GM20000 (cell line): ENCODE measurements at regions not wholly inside any gene's neighbourhood (a gene's known extent, or its start where the extent isn't known, plus 50 kb on each side); places are given as distances from the start of the nearest gene placed in this dataset.

ENCODE experiments used
- DNase-seq: peaks from one replicate; pipeline ENCODE4 v3.0.0; 2012; ENCODE audit warnings: low spot score
- TF ChIP-seq, protein P1 (sequence below): IDR thresholded peaks from 2 replicates; pipeline ENCODE4 v1.5.1; 2012; ENCODE audit warnings: mild to moderate bottlenecking, control low read depth; ENCODE audit errors: extremely low read depth, missing control alignments

DNA sequence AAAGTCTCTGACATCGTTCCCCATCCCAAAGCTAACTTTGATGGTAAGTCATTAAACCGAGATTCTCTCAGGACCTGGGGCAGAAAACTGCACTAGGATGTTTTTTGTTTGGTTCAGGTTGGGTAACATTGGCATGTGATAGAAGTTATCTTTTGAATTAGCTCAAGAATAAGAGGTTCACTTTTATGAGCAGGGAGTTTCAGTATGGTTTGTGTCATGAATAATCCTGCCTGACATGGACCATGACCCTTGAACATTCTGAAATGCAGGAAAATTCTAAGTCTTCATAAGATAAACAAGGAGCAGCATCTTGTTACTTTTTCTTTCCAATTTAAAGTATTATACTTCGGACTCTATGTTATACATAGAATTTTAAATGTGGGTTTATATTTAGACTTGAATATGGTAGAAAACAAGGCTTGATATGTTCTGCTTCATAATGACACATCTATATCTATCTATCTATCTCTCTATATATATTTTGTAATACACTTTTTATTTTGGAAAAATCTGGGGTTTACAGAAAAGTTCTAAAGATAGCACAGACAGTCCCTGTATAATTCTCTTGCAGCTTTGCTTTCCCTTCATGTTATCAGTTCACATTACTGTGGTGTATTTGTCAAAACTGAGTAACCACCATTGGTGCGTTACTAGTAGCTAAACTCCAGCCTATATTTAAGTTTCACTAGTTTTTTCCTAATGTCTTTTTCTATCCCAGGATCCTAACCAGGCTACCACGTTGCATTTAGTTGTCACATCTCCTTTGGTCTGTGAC lies 102.7 kb upstream of the TAF11L2 start:
- no peak for DNase-seq
- TF ChIP-seq, protein P1, sequence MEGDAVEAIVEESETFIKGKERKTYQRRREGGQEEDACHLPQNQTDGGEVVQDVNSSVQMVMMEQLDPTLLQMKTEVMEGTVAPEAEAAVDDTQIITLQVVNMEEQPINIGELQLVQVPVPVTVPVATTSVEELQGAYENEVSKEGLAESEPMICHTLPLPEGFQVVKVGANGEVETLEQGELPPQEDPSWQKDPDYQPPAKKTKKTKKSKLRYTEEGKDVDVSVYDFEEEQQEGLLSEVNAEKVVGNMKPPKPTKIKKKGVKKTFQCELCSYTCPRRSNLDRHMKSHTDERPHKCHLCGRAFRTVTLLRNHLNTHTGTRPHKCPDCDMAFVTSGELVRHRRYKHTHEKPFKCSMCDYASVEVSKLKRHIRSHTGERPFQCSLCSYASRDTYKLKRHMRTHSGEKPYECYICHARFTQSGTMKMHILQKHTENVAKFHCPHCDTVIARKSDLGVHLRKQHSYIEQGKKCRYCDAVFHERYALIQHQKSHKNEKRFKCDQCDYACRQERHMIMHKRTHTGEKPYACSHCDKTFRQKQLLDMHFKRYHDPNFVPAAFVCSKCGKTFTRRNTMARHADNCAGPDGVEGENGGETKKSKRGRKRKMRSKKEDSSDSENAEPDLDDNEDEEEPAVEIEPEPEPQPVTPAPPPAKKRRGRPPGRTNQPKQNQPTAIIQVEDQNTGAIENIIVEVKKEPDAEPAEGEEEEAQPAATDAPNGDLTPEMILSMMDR = no peak

DNA sequence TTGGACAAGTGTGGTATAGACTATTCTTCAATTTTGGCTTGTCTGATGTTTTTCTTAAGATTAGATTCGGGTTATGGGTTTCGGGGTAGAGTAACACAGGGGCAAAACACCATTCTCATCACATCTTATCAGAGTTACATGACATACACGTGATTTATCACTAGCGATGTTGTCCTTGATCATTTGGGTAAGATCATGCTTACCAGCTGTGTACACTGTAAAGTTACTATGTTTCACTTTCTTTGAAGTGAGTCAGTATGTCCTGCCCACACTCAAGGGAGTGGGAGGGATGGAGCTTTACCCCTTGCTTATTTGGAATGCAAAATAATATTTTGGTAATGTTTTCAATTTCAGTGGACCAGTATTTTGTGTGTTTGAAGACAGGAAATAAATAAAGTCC lies 101.8 kb upstream of the TAF11L2 start:
- TF ChIP-seq, protein P1 = no peak

GRCh38 chr5:17398431-17398830 lies 99.6 kb upstream of the TAF11L2 start:
- no peak for DNase-seq
- TF ChIP-seq, protein P1 = no peak

More for the DNA sequence above, 101.8 kb upstream of the TAF11L2 start:
- no peak for DNase-seq

DNA sequence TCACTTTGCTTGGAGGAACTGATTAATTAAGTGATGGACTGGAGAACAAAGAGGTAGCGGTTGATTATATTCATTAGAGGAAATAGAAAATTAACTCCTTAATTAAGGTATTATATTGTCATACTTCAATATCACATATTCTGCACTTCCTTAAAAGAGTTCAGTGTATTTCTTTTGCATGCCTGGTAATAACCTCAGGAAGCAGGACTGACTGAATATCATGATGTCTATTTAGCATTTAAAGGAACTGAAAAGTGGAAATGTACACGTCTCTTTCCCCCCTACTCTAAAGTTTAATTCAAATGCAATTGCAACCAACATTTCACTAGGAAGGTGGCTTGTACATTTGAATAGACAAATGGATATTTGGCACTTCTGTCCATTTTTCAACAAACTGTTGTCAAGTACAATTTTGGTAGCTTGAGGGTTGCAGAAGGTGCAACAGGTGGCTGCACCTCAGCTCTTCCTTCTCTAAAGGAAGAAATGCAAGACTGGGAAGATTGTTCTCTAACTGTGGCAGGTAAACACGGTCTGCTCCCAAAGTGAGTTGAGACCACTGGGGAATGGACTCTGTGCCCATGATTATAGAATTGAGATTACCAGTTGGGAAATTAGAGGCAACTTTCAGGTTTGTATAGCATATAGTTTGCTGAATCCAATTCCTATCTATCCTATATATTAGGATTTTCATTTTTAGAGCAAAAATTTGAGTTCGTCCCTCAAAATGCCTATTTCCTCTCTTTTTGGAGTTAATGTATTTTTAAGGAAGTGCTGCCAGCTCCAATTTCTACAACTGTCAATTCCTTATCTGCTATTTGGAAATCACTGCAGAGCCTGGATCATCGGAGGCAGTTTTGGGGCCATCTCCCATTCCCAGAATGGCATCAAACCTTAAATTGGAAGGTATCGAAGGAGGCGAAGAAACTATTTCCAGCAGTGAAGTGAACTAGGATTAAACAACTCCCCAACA lies 98.9 kb upstream of the TAF11L2 start:
- TF ChIP-seq, protein P1 = no peak
- no peak for DNase-seq

GRCh38 chr5:17399931-17400330 lies 98.1 kb upstream of the TAF11L2 start:
- TF ChIP-seq, protein P1 = no peak
- no peak for DNase-seq

GRCh38 chr5:17400724-17401469 lies 97.1 kb upstream of the TAF11L2 start:
- no peak for DNase-seq
- TF ChIP-seq, protein P1 = no peak
